ENCODE measurements at regions not wholly inside any gene's neighbourhood (a gene's known extent, or its start where the extent isn't known, plus 50 kb on each side); places are given as distances from the start of the nearest gene placed in this dataset.
A peak's percentile ranks its signal among the peaks of the same experiment; 100 is the strongest.
"Not testable (repeated sequence)": the region's sequence is repeated elsewhere in the genome, so short reads cannot be mapped to it uniquely, and the experiment has no call there.

DNA sequence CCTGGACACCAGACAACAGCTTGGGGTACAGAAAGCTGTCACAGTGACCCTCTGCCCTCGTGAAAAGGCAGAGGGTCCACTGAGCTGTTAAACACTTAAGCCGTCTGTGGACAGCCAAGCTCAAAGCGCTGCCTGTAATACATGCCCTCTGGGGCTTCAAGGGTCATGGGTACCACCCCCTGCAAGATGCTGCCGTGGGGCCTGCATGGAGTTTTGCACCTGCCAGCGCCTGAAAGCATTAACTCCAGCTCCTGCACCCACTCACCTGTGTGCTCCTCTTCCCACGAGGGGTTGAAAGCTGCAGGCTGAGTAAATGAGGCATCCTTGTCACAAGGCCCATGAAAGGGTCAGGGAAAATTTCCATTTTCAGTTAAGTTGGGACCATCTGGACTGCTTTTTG, 70.6 kb upstream of the PHLPP1 start:
- CTCF ChIA-PET, result no interaction called here
- Histone ChIP-seq H3K4me3 (ENCODE audit: low read length) (no peak overlapping the region), H3K27me3 (ENCODE audit: insufficient read depth, low read length, poor library complexity, severe bottlenecking) (no peaks in the 10 kb centered on the region), H3K27ac (ENCODE audit: low read depth, low read length) (no peak overlapping the region), H3K4me1 (ENCODE audit: insufficient read depth, low read length) (no peaks in the 10 kb centered on the region), H3K36me3 (ENCODE audit: insufficient read depth, low read length) (no peaks in the 10 kb centered on the region), H3K9me3 (ENCODE audit: low read length) (no peaks in the 10 kb centered on the region)
- Mint-ChIP-seq H3K36me3 (no peaks in the 10 kb centered on the region), H3K4me3 (no peak overlapping the region), H3K27me3 (peaks cover 0 to 9% of the 10 kb centered on the region in 2 donors), H3K4me1 (no peaks in the 10 kb centered on the region), H3K9me3 (no peaks in the 10 kb centered on the region), H3K27ac (no peak overlapping the region)
- POLR2A ChIA-PET, result no interaction called here
- no peak for DNase-seq

DNA sequence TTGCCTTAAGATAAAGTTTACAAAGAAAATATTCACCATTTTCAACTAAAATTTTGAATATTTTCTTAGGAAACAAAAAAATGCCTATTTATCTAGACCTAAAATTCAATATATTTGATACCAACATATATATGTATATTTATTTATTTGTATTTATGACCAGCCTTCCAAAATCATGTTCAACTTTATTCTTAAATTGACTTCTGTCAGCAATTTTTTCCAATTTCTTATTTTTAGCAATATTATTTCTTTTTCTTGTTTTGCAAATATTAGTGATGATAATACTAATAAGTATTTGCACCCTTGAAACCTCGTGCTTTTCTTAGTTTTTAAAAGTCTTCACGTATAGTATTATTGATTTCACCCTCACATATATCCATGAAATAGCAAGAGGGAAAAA, 68.2 kb upstream of the PHLPP1 start:
- Histone ChIP-seq H3K9me3 (ENCODE audit: low read length) (no peaks in the 10 kb centered on the region), H3K4me3 (ENCODE audit: low read length) (no peak overlapping the region), H3K4me1 (ENCODE audit: insufficient read depth, low read length) (no peaks in the 10 kb centered on the region), H3K36me3 (ENCODE audit: insufficient read depth, low read length) (no peaks in the 10 kb centered on the region), H3K27ac (ENCODE audit: low read depth, low read length) (no peak overlapping the region), H3K27me3 (ENCODE audit: insufficient read depth, low read length, poor library complexity, severe bottlenecking) (no peaks in the 10 kb centered on the region)
- Mint-ChIP-seq H3K27me3 (peaks cover 0 to 9% of the 10 kb centered on the region in 2 donors), H3K4me1 (no peaks in the 10 kb centered on the region), H3K27ac (no peak overlapping the region), H3K9me3 (no peaks in the 10 kb centered on the region), H3K36me3 (no peaks in the 10 kb centered on the region), H3K4me3 (no peak overlapping the region)
- no peak for DNase-seq
- CTCF ChIA-PET, result interaction anchor here (1.0 kb wide), 1 partner anchor 9 kb away, joined by 4 read pairs; no protein-coding TSS in a partner anchor
- POLR2A ChIA-PET, result no interaction called here

- Mint-ChIP-seq H3K27ac (peak overlapping the region in 1 of 8 donors; percentile 14), H3K4me1 (no peaks in the 10 kb centered on the region), H3K4me3 (no peak overlapping the region), H3K27me3 (peaks cover 0 to 9% of the 10 kb centered on the region in 2 donors), H3K36me3 (no peaks in the 10 kb centered on the region), H3K9me3 (no peaks in the 10 kb centered on the region)
- Histone ChIP-seq H3K4me1 (ENCODE audit: insufficient read depth, low read length) (no peaks in the 10 kb centered on the region), H3K36me3 (ENCODE audit: insufficient read depth, low read length) (no peaks in the 10 kb centered on the region), H3K9me3 (ENCODE audit: low read length) (no peaks in the 10 kb centered on the region), H3K27ac (ENCODE audit: low read depth, low read length) (no peak overlapping the region), H3K4me3 (ENCODE audit: low read length) (no peak overlapping the region), H3K27me3 (ENCODE audit: insufficient read depth, low read length, poor library complexity, severe bottlenecking) (no peaks in the 10 kb centered on the region)
- ChIA-PET POLR2A (no interaction called here), CTCF (interaction anchor here (1.0 kb wide), 1 partner anchor 10 kb away, joined by 4 read pairs; no protein-coding TSS in a partner anchor)
- no peak for DNase-seq
Measured at GRCh38 chr18:62648045-62648678, 67.2 kb upstream of the PHLPP1 start.

- H3K4me1 Mint-ChIP-seq, result no peaks in the 10 kb centered on the region
- no peak for DNase-seq
- Histone ChIP-seq H3K4me3 (ENCODE audit: low read length) (no peak overlapping the region), H3K9me3 (ENCODE audit: low read length) (no peaks in the 10 kb centered on the region), H3K27ac (ENCODE audit: low read depth, low read length) (no peak overlapping the region), H3K36me3 (ENCODE audit: insufficient read depth, low read length) (no peaks in the 10 kb centered on the region), H3K27me3 (ENCODE audit: insufficient read depth, low read length, poor library complexity, severe bottlenecking) (no peaks in the 10 kb centered on the region), H3K4me1 (ENCODE audit: insufficient read depth, low read length) (no peaks in the 10 kb centered on the region)
- no peak overlapping the region for H3K27ac Mint-ChIP-seq
- H3K9me3 Mint-ChIP-seq, result no peaks in the 10 kb centered on the region
- no peaks in the 10 kb centered on the region for H3K36me3 Mint-ChIP-seq
- H3K4me3 Mint-ChIP-seq, result no peak overlapping the region
- ChIA-PET CTCF (interaction anchor here (1.1 kb wide), 1 partner anchor 13 kb away, joined by 3 read pairs; no protein-coding TSS in a partner anchor), POLR2A (no interaction called here)
- peaks cover 2 to 17% of the 10 kb centered on the region in 2 donors for H3K27me3 Mint-ChIP-seq
Measured at GRCh38 chr18:62651276-62652056, 63.9 kb upstream of the PHLPP1 start.

GRCh38 chr18:62652057-62652629, 63.2 kb upstream of the PHLPP1 start:
- H3K27ac Mint-ChIP-seq; H3K4me1 Mint-ChIP-seq; H3K36me3 ChIP-seq (ENCODE audit: insufficient read depth, low read length); H3K27me3 ChIP-seq (ENCODE audit: insufficient read depth, low read length, poor library complexity, severe bottlenecking); POLR2A ChIA-PET; H3K9me3 Mint-ChIP-seq; H3K4me1 ChIP-seq (ENCODE audit: insufficient read depth, low read length); H3K27ac ChIP-seq (ENCODE audit: low read depth, low read length); H3K9me3 ChIP-seq (ENCODE audit: low read length); H3K36me3 Mint-ChIP-seq; H3K4me3 ChIP-seq (ENCODE audit: low read length); DNase-seq; H3K4me3 Mint-ChIP-seq: not testable (repeated sequence)
- H3K27me3 Mint-ChIP-seq, result peaks cover 2 to 17% of the 10 kb centered on the region in 2 donors
- CTCF ChIA-PET, result interaction anchor here (1.1 kb wide), 1 partner anchor 13 kb away, joined by 3 read pairs; no protein-coding TSS in a partner anchor

GRCh38 chr18:62655520-62656219, 59.7 kb upstream of the PHLPP1 start:
- no peaks in the 10 kb centered on the region for H3K36me3 Mint-ChIP-seq
- CTCF ChIA-PET, result interaction anchor here (1.4 kb wide), 1 partner anchor 17 kb away, joined by 3 read pairs; no protein-coding TSS in a partner anchor
- Histone ChIP-seq H3K9me3 (ENCODE audit: low read length) (no peaks in the 10 kb centered on the region), H3K4me3 (ENCODE audit: low read length) (no peak overlapping the region), H3K27ac (ENCODE audit: low read depth, low read length) (no peak overlapping the region), H3K27me3 (ENCODE audit: insufficient read depth, low read length, poor library complexity, severe bottlenecking) (no peaks in the 10 kb centered on the region), H3K4me1 (ENCODE audit: insufficient read depth, low read length) (no peaks in the 10 kb centered on the region), H3K36me3 (ENCODE audit: insufficient read depth, low read length) (no peaks in the 10 kb centered on the region)
- H3K27me3 Mint-ChIP-seq, result peaks cover 2 to 8% of the 10 kb centered on the region in 2 donors
- POLR2A ChIA-PET, result no interaction called here
- H3K27ac Mint-ChIP-seq, result no peak overlapping the region
- H3K4me1 Mint-ChIP-seq, result no peaks in the 10 kb centered on the region
- H3K9me3 Mint-ChIP-seq, result no peaks in the 10 kb centered on the region
- H3K4me3 Mint-ChIP-seq, result no peak overlapping the region
- DNase-seq, result no peak

DNA sequence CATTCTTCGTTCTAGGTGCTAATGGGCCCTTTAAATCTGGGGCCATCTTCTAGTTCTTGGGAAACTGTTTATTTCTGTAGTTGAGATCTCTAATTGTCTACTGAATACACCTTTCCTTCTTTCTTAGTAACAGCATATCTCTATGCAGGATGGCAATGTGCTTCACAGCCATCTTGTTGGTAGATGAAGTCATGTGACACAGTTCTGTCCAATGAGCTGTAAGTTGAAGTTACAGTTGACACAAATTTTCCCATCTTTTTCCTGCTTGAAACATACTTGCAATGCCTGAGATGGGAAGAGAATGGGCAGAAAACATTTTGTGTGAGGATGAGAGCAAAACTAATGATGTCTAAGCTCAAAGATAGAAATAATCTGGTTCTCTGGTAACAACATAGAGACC, 57.3 kb upstream of the PHLPP1 start:
- H3K4me3 Mint-ChIP-seq, result no peak overlapping the region
- no peaks in the 10 kb centered on the region for H3K36me3 ChIP-seq (ENCODE audit: insufficient read depth, low read length)

DNA sequence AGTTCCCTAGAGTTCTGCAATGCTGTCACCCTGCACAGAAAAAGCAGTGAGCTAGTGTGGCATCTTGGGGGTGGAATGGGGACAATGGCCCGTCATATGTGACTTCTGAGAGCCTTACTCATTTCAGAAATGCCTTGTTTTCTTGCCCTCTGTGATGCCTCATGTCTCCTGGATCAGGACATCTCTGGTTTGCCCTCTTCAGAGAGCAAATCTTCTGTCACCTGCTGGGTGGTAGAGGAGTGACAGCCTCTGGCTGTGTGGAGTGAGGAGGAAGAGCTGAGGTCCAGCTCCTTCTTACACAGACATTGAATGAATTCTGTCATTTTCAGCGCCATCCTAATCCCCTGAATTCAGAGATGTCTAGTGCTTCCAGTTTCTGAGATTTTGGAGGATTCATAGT, 55.6 kb upstream of the PHLPP1 start:
- ChIA-PET POLR2A (no interaction called here), CTCF (no interaction called here)
- no peak for DNase-seq
- Histone ChIP-seq H3K4me1 (ENCODE audit: insufficient read depth, low read length) (no peaks in the 10 kb centered on the region), H3K27ac (ENCODE audit: low read depth, low read length) (no peak overlapping the region), H3K36me3 (ENCODE audit: insufficient read depth, low read length) (no peaks in the 10 kb centered on the region), H3K9me3 (ENCODE audit: low read length) (no peaks in the 10 kb centered on the region), H3K27me3 (ENCODE audit: insufficient read depth, low read length, poor library complexity, severe bottlenecking) (no peaks in the 10 kb centered on the region), H3K4me3 (ENCODE audit: low read length) (no peak overlapping the region)
- H3K9me3 Mint-ChIP-seq, result no peaks in the 10 kb centered on the region
- H3K4me3 Mint-ChIP-seq, result no peak overlapping the region
- H3K27ac Mint-ChIP-seq, result peak overlapping the region in 1 of 8 donors; percentile 80
- H3K4me1 Mint-ChIP-seq, result no peaks in the 10 kb centered on the region
- peaks cover 2 to 3% of the 10 kb centered on the region in 2 donors for H3K27me3 Mint-ChIP-seq
- no peaks in the 10 kb centered on the region for H3K36me3 Mint-ChIP-seq

More for the DNA sequence above, 57.3 kb upstream of the PHLPP1 start:
- no peak overlapping the region for H3K27ac ChIP-seq (ENCODE audit: low read depth, low read length)
- no peaks in the 10 kb centered on the region for H3K4me1 Mint-ChIP-seq
- H3K4me1 ChIP-seq (ENCODE audit: insufficient read depth, low read length), result no peaks in the 10 kb centered on the region
- DNase-seq, result no peak
- CTCF ChIA-PET, result no interaction called here
- no peaks in the 10 kb centered on the region for H3K9me3 Mint-ChIP-seq
- peaks cover 2 to 8% of the 10 kb centered on the region in 2 donors for H3K27me3 Mint-ChIP-seq
- H3K4me3 ChIP-seq (ENCODE audit: low read length), result no peak overlapping the region
- no peaks in the 10 kb centered on the region for H3K9me3 ChIP-seq (ENCODE audit: low read length)
- H3K27ac Mint-ChIP-seq, result no peak overlapping the region
- H3K36me3 Mint-ChIP-seq, result no peaks in the 10 kb centered on the region
- no peaks in the 10 kb centered on the region for H3K27me3 ChIP-seq (ENCODE audit: insufficient read depth, low read length, poor library complexity, severe bottlenecking)
- POLR2A ChIA-PET, result no interaction called here
